GM12892 (cell line): ENCODE measurements at regions not wholly inside any gene's neighbourhood (a gene's known extent, or its start where the extent isn't known, plus 50 kb on each side); places are given as distances from the start of the nearest gene placed in this dataset.

Experiments used
- POLR2A ChIP-seq: IDR thresholded peaks from 2 replicates; pipeline ENCODE4 v1.6.1; 2011; ENCODE audit warnings: low read depth, low read length, control low read depth
- POLR2AphosphoS5 ChIP-seq: IDR thresholded peaks from 2 replicates; pipeline ENCODE4 v1.6.1; 2011; ENCODE audit warnings: low read depth, low read length, control low read depth
- TAF1 ChIP-seq: IDR thresholded peaks from 2 replicates; pipeline ENCODE4 v1.6.1; 2011; ENCODE audit warnings: low read depth, mild to moderate bottlenecking, control low read depth, low read length, borderline replicate concordance

- TF ChIP-seq POLR2AphosphoS5 (no peak), POLR2A (no peak), TAF1 (no peak)
Observed at GRCh38 chr15:95018888-95019545, 787.7 kb downstream of the MCTP2 start.
